ENCODE measurements at regions not wholly inside any gene's neighbourhood (a gene's known extent, or its start where the extent isn't known, plus 50 kb on each side); places are given as distances from the start of the nearest gene placed in this dataset.

GRCh38 chr2:121093692-121094091, 191.3 kb downstream of the TFCP2L1 start:
- TF ChIP-seq GATA2 (IDR thresholded peaks at IDR 0.05; ENCODE audit: low read depth, low read length), result no peak
- TF ChIP-seq GATA3 (IDR thresholded peaks at IDR 0.05; ENCODE audit: low read depth, low read length), result no peak

- no peak for TF ChIP-seq GATA2 (IDR thresholded peaks at IDR 0.05; ENCODE audit: low read depth, low read length)
- TF ChIP-seq GATA3 (IDR thresholded peaks at IDR 0.05; ENCODE audit: low read depth, low read length), result no peak
Measured at GRCh38 chr2:121094101-121094500, 190.9 kb downstream of the TFCP2L1 start.

DNA sequence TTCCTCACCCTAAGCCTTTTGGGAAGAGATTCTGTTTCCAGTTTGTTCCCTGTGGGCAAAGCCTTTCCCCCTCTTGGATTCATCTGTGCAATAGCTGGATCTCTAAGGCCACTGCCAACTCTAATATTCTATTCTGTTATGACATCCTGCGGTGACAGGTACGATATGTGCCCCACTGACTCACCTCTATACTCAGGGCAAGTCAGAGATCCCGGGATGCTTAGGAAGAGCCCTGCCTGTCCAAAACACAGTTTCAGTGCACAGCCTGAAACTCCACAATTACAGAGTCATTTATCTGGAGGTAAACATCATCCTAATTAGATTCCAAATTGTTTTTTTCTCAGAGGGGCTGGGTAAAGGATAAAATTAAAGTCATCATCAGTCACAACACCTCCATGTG, 190.2 kb downstream of the TFCP2L1 start:
- no peak for TF ChIP-seq GATA2 (IDR thresholded peaks at IDR 0.05; ENCODE audit: low read depth, low read length)
- no peak for TF ChIP-seq GATA3 (IDR thresholded peaks at IDR 0.05; ENCODE audit: low read depth, low read length)

DNA sequence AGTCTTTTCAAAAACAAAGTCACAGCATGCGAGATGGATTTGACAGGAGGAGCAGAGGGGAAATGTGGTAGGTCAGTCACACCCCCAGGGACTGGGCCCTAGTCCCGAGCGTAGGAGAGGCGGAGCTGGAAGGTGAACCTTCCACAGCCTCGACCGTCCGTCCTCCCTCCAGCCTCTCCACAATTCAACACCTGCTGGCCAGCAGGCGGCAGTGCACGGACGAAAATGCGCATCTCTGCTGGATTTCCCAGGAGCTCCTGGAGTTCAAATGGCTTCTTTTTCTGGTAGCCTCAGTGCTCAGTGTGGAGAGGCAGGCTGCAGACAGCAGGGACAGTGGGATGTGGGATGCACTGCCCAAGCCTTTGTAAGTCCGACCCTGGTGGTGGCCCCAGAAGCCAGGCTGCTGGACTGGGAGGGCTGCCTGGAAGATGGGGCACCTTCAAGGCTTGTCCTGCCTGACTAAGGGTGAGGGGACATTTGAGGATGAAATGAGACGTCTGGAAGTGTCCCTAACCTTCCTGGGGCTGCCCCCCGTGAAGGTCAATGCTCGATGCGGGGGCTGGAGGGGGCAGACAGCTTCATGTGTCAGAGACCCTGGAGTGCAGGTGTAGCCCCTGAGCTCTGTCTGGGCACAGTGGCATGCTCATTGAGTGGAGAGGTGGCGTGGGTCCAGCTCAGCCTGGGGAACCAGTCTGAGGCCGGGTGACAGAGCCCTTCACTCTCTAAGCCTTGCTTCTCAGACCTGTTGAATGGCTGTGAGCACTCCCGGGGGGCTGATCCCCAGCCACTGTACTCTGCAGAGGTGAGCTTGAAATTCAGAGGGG, 189.5 kb downstream of the TFCP2L1 start:
- no peak for TF ChIP-seq GATA3 (IDR thresholded peaks at IDR 0.05; ENCODE audit: low read depth, low read length)
- TF ChIP-seq GATA2 (IDR thresholded peaks at IDR 0.05; ENCODE audit: low read depth, low read length), result no peak

- TF ChIP-seq GATA3 (IDR thresholded peaks at IDR 0.05; ENCODE audit: low read depth, low read length), result no peak
Measured at GRCh38 chr2:121096611-121097010, 188.4 kb downstream of the TFCP2L1 start.

- TF ChIP-seq GATA3 (IDR thresholded peaks at IDR 0.05; ENCODE audit: low read depth, low read length) (no peak), GATA2 (IDR thresholded peaks at IDR 0.05; ENCODE audit: low read depth, low read length) (no peak)
Measured at GRCh38 chr2:121098556-121098955, 186.4 kb downstream of the TFCP2L1 start.

DNA sequence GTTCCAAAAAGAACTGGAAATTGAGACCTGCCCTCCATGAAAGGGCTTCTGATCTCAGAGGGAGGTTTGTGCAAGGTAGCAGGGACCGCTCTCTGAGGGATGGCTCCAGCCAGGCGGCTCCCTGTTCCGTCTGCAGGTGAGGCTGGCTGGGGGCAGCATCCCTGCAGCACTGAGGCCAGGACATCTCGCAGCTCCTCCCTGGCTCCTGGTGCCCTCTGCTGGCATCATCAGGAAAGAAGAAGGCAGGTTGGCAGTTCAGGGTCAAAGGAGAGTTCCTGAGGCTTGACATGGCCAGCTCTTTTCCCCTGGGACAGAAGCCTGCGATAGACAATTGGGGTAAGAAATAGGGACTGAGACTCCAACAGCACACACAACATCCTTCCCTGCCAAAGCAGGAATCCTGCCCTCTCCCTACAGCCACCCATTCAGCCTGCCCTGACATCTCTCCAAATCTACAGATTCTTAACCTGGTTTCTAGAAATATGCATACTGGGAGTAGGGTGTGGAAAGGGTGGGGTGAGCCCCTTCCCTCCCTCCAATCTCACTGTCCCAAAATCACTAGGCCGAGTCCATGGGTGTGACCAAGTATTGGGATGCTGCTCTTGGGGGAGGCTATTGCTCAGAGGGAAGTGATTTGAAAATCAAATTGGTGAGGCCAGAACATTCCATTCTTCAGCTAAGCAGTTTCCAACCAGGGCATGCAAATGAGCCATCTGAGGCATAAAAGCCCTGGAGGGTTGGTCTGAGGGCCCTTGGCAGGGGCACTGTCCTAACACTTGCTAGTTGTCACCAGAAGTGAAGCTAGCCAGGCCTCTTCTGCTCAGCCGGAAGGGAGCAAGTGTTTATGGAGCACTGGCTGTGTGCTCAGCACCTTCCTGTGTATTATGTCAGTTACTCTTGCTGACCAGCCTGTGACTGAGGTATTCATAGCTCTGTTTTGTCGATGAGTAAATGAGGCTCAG, 185.4 kb downstream of the TFCP2L1 start:
- TF ChIP-seq GATA3 (IDR thresholded peaks at IDR 0.05; ENCODE audit: low read depth, low read length), result no peak
- TF ChIP-seq GATA2 (IDR thresholded peaks at IDR 0.05; ENCODE audit: low read depth, low read length), result no peak

- TF ChIP-seq GATA3 (IDR thresholded peaks at IDR 0.05; ENCODE audit: low read depth, low read length), result no peak
- no peak for TF ChIP-seq GATA2 (IDR thresholded peaks at IDR 0.05; ENCODE audit: low read depth, low read length)
Measured at GRCh38 chr2:121101093-121101715, 183.8 kb downstream of the TFCP2L1 start.

- TF ChIP-seq GATA3 (IDR thresholded peaks at IDR 0.05; ENCODE audit: low read depth, low read length), result no peak
- TF ChIP-seq GATA2 (IDR thresholded peaks at IDR 0.05; ENCODE audit: low read depth, low read length), result no peak
Measured at GRCh38 chr2:121102941-121103340, 182.1 kb downstream of the TFCP2L1 start.

- TF ChIP-seq GATA3 (IDR thresholded peaks at IDR 0.05; ENCODE audit: low read depth, low read length) (no peak), GATA2 (IDR thresholded peaks at IDR 0.05; ENCODE audit: low read depth, low read length) (no peak)
Measured at GRCh38 chr2:121103960-121104359, 181.0 kb downstream of the TFCP2L1 start.

DNA sequence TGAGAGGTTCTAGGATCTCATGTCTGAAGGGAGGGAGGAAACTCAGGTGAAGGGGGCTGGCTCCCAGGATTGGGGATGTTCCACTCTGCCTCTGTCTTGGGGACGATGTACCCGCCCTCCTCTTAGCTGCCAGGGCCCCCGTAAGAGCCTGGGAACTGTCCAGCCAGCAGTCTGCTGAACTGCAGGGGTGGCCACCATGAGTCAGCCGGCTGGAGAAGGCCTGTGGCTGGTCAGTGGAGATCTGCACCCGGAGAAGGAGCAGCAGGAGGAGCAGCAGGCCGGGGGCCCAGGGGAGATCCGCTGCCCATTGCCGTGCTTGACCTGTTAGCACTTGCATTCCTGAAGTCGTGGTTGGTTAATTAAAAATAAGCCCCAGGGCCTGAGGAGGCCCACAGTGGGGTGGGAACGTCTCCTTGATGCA, 180.3 kb downstream of the TFCP2L1 start:
- TF ChIP-seq GATA2 (IDR thresholded peaks at IDR 0.05; ENCODE audit: low read depth, low read length), result no peak
- TF ChIP-seq GATA3 (IDR thresholded peaks at IDR 0.05; ENCODE audit: low read depth, low read length), result no peak

DNA sequence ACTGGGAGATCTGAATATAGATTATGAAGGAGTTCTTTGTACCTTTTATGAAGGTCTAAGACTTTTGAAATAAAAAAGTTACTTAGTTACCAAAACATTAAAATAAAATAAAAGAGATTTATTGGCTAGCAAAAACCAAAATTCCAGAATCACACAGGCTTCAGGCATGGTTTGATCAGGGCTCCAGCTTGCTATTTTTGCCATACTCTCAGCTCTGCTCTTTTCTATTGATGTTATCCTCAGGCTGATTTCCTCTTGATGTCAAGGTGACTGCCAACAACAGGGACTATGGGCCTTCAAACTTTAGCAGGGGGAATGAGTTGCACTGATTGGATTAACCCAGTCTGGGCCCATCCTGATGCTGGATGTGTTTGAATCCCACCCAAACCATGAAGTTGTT, 174.1 kb downstream of the TFCP2L1 start:
- TF ChIP-seq GATA2 (IDR thresholded peaks at IDR 0.05; ENCODE audit: low read depth, low read length) (no peak), GATA3 (IDR thresholded peaks at IDR 0.05; ENCODE audit: low read depth, low read length) (no peak)

DNA sequence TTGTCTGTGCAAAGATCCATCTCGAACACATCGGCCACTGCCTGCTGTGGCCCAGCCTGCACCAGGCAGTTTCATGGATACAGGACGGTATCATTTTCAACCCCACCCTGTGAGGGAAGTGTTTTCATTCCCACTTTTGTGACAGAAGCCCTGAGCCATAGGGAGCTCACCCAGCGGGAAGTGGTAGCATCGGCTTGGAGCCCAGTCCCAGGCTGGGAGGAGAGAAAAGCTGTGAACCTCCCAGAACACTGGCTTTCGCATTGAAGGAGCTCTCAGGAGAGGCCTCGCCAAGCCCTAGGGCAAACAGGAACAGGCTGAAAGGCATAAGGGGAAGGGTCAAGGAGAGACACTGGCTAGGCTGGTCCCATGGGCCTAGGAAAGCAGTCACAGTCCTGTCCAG, 166.1 kb downstream of the TFCP2L1 start:
- TF ChIP-seq GATA2 (IDR thresholded peaks at IDR 0.05; ENCODE audit: low read depth, low read length), result no peak
- TF ChIP-seq GATA3 (IDR thresholded peaks at IDR 0.05; ENCODE audit: low read depth, low read length), result no peak

DNA sequence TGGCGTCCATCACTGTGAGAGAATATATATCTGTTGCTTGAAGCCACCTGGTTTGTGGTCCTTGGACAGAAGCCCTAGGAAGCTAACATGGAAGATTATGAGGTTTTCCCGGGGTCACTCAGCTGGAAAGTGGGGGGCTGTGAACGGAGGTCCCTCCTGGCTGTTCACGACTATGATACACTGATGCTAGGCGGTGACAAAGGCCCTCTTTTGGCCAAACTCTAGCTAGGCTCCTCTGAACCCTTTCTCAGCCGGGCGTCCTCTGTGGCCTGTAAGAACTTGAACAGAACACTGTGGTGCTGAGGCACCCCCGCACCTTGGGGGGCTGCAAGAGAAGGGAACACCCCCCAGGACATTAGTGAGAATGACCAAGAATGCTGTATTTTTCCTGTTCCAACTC, 164.6 kb downstream of the TFCP2L1 start:
- no peak for TF ChIP-seq GATA2 (IDR thresholded peaks at IDR 0.05; ENCODE audit: low read depth, low read length)
- TF ChIP-seq GATA3 (IDR thresholded peaks at IDR 0.05; ENCODE audit: low read depth, low read length), result no peak

Data from SH-SY5Y (cell line).